SIG-M5 (cell line): ENCODE measurements at regions not wholly inside any gene's neighbourhood (a gene's known extent, or its start where the extent isn't known, plus 50 kb on each side); places are given as distances from the start of the nearest gene placed in this dataset.

Experiments
- DNase-seq: peaks from one replicate; lab custom pipeline; 2025; lab: John Stamatoyannopoulos, UW

GRCh38 chr2:136213836-136214235, 95.9 kb upstream of the CXCR4 start:
- DNase-seq: no peak

- no peak for DNase-seq
Measured at GRCh38 chr2:136212426-136213378, 94.8 kb upstream of the CXCR4 start.

- DNase-seq: no peak
Measured at GRCh38 chr2:136211701-136212100, 93.8 kb upstream of the CXCR4 start.

- DNase-seq: no peak
Measured at GRCh38 chr2:136210822-136211221, 92.9 kb upstream of the CXCR4 start.

- DNase-seq: no peak
Measured at GRCh38 chr2:136210455-136210805, 92.5 kb upstream of the CXCR4 start.

- no peak for DNase-seq
Measured at GRCh38 chr2:136209561-136210454, 91.9 kb upstream of the CXCR4 start.

GRCh38 chr2:136208682-136209420, 90.9 kb upstream of the CXCR4 start:
- DNase-seq: no peak

- no peak for DNase-seq
Measured at GRCh38 chr2:136207665-136208064, 89.7 kb upstream of the CXCR4 start.

GRCh38 chr2:136207030-136207623, 89.2 kb upstream of the CXCR4 start:
- peak; percentile 45 for DNase-seq

GRCh38 chr2:136206613-136207012, 88.7 kb upstream of the CXCR4 start:
- no peak for DNase-seq

- no peak for DNase-seq
Measured at GRCh38 chr2:136205615-136206014, 87.7 kb upstream of the CXCR4 start.

GRCh38 chr2:136204971-136205370, 87.0 kb upstream of the CXCR4 start:
- no peak for DNase-seq

GRCh38 chr2:136195226-136195625, 77.3 kb upstream of the CXCR4 start:
- DNase-seq: no peak

- no peak for DNase-seq
Measured at GRCh38 chr2:136191041-136191440, 73.1 kb upstream of the CXCR4 start.

- no peak for DNase-seq
Measured at GRCh38 chr2:136189221-136189782, 71.4 kb upstream of the CXCR4 start.

GRCh38 chr2:136188086-136188485, 70.1 kb upstream of the CXCR4 start:
- DNase-seq: no peak

- DNase-seq: no peak
Measured at GRCh38 chr2:136185981-136186776, 68.2 kb upstream of the CXCR4 start.

- no peak for DNase-seq
Measured at GRCh38 chr2:136183097-136183496, 65.1 kb upstream of the CXCR4 start.

GRCh38 chr2:136182315-136182714, 64.4 kb upstream of the CXCR4 start:
- no peak for DNase-seq

GRCh38 chr2:136179602-136179975, 61.6 kb upstream of the CXCR4 start:
- no peak for DNase-seq
